H1 (cell line): ENCODE measurements at regions not wholly inside any gene's neighbourhood (a gene's known extent, or its start where the extent isn't known, plus 50 kb on each side); places are given as distances from the start of the nearest gene placed in this dataset.

Source experiments
- HDAC2 ChIP-seq, 2 experiments: fragments of 300-600 bp in 1 of 2; sonication (generic) in 1 of 2; IDR thresholded peaks; 2 replicates each; pipeline ENCODE4 v1.6.1; 2011 to 2012; ENCODE audit warnings: low read depth in 2 of 2, low read length in 2 of 2, mild to moderate bottlenecking in 2 of 2, moderate library complexity in 2 of 2, borderline replicate concordance in 1 of 2, inconsistent platforms in 1 of 2

GRCh38 chr13:110825516-110825915 is 89.4 kb downstream of the ANKRD10 start (continued):
- TF ChIP-seq HDAC2 (IDR thresholded peaks at IDR 0.05; ENCODE audit: borderline replicate concordance in 1 of 2, low read depth in 2 of 2, low read length in 2 of 2), result no peak
